Skeletal muscle cell (primary cell): ENCODE measurements at regions not wholly inside any gene's neighbourhood (a gene's known extent, or its start where the extent isn't known, plus 50 kb on each side); places are given as distances from the start of the nearest gene placed in this dataset.
"Not testable (repeated sequence)": the region's sequence is repeated elsewhere in the genome, so short reads cannot be mapped to it uniquely, and the experiment has no call there.

Experiments used
- DNase-seq: peaks from one replicate; pipeline ENCODE4 v3.0.0-alpha.2; 2010; ENCODE audit warnings: low read depth
- H3K4me3 ChIP-seq: 2 replicates; pipeline ENCODE4 v1.5.1; 2011; ENCODE audit warnings: low read depth, mild to moderate bottlenecking, control low read depth, low read length, moderate library complexity

- peak; percentile 59 for DNase-seq
- H3K4me3 ChIP-seq, result no peak overlapping the region
These were observed 105.1 kb downstream of the MEX3B start for GRCh38 chr15:81940467-81941451.

DNA sequence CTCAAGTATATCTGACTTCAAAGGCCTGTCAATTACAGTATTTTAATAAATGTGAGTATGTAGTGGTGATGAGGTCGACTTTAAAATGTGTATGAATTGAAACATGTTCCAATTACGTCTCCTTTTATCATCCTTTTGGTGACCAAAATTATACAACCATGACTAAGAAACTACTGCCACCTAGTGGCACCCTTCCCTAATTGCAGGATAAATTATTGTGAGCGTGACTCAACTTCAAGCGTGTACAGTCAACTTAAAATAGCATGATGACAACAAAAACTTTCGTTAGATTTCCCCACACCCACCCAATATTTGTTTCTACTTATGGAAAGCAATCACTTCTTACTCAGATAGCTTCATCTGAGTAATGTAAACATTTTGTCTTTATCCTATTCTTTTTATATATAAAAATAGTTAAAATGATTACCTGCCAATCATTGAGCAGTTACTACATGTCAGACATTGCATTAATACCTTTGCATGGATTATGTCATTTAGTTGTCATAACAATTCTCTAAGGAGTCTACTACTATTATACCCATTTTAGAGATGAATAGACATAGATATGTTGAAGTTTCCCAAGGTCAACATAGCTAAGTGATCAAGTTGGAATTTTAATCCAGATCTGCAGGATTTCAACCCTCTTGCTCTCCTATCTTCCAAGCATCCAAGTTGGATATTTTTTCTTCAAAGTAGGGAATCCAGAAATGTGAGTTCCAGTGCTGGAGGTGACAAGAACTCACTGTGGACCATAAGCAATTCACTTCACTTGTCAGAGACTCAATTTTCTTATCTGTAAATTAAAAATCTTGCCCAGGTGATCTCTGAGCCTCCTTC lies 106.0 kb downstream of the MEX3B start:
- no peak overlapping the region for H3K4me3 ChIP-seq
- DNase-seq, result no peak

DNA sequence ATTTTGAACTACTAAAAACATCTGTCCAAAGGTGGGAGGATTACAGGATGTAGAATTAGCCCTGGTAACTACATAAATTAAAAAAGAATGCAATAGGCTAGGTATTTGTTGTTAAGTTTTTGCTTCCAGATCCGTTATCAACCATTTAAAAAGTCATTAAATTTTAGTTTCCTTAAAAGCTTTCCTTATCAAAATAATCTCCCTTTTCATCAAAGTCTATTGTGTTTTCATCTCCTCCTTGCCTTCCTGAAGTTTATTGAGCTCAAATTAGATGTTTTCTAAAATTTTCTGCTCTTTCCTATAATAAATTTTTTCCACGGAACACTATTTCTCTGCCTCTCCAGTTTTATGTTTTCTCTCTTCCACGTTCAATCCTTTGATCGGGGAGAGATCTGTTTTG lies 108.6 kb downstream of the MEX3B start:
- no peak overlapping the region for H3K4me3 ChIP-seq
- no peak for DNase-seq

- no peak for DNase-seq
- H3K4me3 ChIP-seq, result no peak overlapping the region
These were observed 115.0 kb downstream of the MEX3B start for GRCh38 chr15:81930582-81931369.

DNA sequence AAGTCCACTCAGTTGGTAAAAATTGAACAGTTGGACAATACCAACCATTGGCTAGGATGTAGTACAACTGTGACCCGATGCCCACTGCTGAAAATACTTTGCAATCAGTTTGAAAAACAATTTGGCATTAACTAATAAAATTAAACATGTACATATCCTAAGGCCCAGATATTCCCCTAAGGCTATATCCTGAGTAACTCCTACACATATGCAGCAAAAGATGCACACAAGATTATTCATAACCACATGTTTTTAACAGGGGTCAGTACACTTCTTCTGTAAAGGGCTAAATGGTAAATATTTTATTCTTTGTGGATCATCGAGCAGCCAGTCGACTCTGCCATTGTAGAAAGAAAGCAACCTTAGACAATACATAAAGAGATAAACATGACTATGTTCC lies 116.3 kb downstream of the MEX3B start:
- DNase-seq, result no peak
- H3K4me3 ChIP-seq, result no peak overlapping the region

GRCh38 chr15:81926981-81927380 lies 118.8 kb downstream of the MEX3B start:
- H3K4me3 ChIP-seq, result no peak overlapping the region
- no peak for DNase-seq

- no peak overlapping the region for H3K4me3 ChIP-seq
- no peak for DNase-seq
These were observed 121.1 kb downstream of the MEX3B start for GRCh38 chr15:81924729-81925128.

DNA sequence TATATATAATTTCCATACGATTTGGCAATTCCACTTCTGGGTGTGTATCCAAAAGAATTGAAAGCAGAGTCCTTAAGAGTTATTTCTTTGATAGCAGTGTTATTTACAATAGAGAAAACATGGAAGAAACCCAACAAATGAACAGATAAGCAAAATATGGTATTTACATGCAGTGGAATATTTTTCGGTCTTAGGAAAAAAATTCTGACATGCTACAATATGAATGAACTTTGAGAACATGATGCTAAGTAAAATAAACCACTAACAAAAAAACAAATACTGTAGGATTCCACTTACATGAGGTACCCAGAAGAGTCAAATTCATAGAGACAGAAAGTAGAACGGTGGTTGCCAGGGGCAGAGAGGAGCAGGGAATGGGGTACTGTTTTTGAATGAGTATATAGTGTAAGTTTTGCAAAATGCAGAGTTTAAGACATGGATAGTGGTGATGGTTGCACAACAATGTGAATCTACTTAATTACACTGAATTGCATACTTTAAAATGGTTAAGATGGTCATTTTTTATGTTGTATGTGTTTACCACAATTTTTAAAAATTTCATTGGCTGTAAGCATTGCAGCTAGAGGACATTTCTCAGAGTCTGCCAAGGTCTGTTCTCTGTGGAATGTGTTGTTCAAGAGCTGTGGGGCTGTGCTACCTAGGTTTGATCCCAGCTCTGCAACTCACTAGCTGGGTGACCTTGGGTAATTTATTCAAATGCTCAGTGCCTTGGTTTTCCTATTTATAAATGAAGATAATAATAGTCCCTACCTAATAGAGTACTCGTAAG lies 122.1 kb downstream of the MEX3B start:
- no peak for DNase-seq

DNA sequence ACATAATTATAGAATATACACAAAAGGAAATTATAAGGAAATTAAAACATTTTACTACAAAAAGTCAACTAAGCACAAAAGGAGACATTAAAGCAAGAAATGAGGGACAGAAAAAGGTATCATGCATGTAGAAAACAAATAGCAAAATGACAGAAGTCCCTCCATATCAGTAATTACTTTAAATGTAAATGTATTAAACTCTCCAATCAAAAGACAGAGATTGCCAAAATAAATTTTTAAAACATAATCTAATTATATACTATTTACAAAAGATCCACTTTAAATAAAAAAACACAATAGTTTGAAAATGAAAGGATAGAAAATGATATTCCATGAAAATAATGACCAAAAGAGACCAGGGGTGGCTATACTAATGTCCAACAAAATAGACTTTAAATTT lies 123.7 kb downstream of the MEX3B start:
- DNase-seq, result no peak
- no peak overlapping the region for H3K4me3 ChIP-seq

More for the DNA sequence above, 122.1 kb downstream of the MEX3B start:
- H3K4me3 ChIP-seq, result no peak overlapping the region

DNA sequence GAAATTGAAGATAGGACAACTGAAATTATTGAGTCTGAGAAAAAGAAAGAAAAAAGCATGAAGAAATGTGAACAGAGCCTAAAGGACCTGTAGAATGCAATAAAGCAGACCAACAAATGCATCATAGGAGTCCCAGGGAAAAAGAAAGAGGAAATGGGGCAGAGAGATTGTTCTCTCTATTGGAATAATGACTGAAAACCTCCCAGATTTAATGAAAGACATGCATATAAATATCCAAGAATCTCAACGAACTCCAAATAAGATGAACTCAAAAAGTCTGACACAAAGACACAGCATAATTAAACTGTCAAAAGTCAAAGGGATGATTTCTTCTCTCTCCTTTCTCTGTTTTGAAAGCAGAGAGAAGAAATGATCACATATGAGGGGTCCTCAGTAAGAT lies 124.7 kb downstream of the MEX3B start:
- no peak overlapping the region for H3K4me3 ChIP-seq
- no peak for DNase-seq

GRCh38 chr15:81918767-81919166 lies 127.1 kb downstream of the MEX3B start:
- H3K4me3 ChIP-seq, DNase-seq: not testable (repeated sequence)

DNA sequence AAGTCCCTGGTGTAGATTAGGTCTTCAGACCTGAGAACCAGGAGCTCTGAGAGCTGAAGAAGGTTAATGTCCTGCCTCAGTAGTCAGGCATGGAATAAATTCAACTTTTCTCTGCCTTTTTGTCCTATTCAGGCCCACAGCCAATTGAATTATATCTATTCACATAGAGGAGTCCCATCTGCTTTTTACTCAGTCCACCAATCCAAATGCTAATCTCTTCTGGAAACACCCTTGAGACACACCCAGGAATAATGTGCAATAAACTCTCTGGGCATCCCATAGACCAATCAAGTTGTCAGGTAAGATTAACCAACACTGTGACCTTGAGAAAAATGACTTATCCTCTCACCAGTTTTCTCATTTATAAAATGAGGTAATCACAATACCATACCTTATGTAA lies 129.4 kb downstream of the MEX3B start:
- no peak overlapping the region for H3K4me3 ChIP-seq
- no peak for DNase-seq

DNA sequence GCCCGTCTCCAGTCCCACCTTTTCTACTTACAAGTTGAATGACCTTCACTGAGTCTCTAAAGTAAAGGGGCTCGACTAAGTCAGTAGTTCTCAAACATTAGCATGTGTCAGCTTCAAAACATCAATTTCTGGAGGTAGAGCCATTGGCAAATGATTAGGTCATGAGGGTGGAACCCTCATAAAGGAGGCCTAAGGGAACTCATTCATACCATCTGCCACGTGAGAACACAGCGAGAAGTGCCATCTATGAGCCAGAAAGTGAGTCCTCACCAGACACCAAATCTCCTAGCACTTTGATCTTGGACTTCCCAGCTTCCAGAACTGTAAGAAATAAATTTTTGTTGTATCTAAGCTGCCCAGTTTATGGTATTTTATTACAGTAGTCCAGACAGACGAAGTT lies 129.8 kb downstream of the MEX3B start:
- no peak overlapping the region for H3K4me3 ChIP-seq
- DNase-seq, result no peak

DNA sequence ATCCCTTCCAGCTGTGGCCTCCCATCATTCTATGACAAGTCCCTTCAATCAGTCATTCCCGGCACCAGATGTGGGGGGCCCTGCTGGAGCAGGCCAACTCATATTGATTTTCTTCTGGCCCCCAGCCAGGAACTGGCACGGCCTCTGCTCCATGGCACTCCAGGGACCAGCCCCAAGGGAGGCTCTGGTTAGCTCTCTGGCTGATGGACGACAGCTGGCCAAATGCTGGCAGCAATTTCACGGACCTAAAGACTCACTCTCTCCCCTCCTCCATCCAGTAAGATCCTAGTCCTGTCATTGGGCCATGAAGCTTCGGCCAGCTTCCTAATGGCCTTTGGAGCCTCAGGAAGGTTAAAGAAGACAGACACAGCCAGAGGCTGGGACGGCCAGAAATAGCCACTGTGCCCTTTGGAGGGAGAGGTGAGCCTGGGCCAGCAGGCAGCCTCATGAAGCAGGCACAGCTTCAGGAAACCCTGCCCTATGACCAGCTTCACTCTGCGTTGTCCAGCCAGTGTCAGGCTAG lies 131.0 kb downstream of the MEX3B start:
- peak; percentile 57 for DNase-seq
- H3K4me3 ChIP-seq, result no peak overlapping the region

DNA sequence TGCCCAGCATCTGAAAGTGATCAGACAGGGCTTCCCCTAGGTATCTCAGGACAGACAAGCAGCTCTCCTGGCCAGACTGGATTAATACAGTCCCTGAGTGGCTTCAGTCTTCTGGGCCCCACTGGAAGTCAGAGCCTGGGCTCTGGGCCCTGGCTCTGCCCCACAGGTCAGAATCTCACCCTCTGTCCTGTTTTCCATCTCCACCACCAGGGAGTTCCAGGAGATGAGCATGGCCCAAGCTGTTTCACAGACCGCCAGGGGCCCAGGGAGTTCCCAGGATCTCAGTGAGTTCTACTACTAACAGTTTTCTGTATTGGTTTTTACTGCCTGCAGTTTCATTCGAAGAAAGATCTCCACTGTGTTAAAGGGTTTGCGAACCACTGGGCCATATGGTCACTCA lies 131.5 kb downstream of the MEX3B start:
- no peak overlapping the region for H3K4me3 ChIP-seq
- DNase-seq, result no peak

- no peak for DNase-seq
- H3K4me3 ChIP-seq, result no peak overlapping the region
These were observed 134.5 kb downstream of the MEX3B start for GRCh38 chr15:81911022-81911971.

- H3K4me3 ChIP-seq, result no peak overlapping the region
- DNase-seq, result no peak
These were observed 135.3 kb downstream of the MEX3B start for GRCh38 chr15:81910355-81911021.
